SK-MEL-5 (cell line): ENCODE measurements at regions not wholly inside any gene's neighbourhood (a gene's known extent, or its start where the extent isn't known, plus 50 kb on each side); places are given as distances from the start of the nearest gene placed in this dataset.
A peak's percentile ranks its signal among the peaks of the same experiment; 100 is the strongest.
"Not testable (repeated sequence)": the region's sequence is repeated elsewhere in the genome, so short reads cannot be mapped to it uniquely, and the experiment has no call there.

ENCODE experiments used
- DNase-seq: peaks from one replicate; pipeline ENCODE4 v3.0.0-alpha.2; 2016; ENCODE audit warnings: low read depth, low spot score
- in situ Hi-C: cut with HindIII; loops from 2 replicates; pipeline ENCODE4 v1.10.0; 2016; ENCODE audit warnings: low sequenced_read_pairs, high pct_unique_total_duplicates, low pct_unique_long_range_greater_than_20kb

DNA sequence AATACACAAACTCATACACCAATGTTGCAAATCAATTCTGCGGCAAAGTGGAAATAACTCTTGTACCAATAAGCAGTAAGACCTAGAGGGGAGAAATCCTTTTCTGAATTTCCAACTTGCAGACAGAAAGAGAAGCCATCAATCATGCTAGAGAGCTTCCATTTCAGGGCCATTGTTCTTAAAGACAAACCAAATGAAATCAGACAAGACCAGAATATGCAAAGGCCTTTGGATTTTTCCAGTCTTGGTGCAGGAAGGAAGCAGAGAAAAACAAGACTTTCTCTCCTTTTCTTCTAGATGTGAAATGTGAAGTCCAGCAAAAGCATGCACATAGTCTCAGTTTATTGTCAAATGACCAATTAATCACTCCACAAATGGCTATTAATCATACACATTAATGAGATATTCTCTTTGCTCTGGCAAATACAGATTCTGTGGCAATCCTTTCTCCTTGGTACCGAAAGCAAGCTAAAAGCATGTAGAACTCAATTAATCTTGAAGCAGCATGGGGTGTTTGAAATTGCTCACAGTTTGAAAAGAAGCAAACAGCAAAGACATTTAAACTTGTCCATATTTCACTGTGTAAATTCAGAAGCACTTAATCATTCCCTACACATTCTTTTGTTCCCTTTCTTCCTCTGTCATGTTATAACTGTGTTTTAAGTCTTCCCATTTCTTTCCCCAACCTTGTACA lies 466.1 kb downstream of the GPAT3 start:
- in situ Hi-C loops = no loop called here
- no peak for DNase-seq

GRCh38 chr4:83996254-83996653 lies 460.3 kb downstream of the GPAT3 start:
- DNase-seq = no peak
- in situ Hi-C loops = no loop called here

GRCh38 chr4:83993774-83994173 lies 457.9 kb downstream of the GPAT3 start:
- DNase-seq = peak; percentile 44
- in situ Hi-C loops = no loop called here

DNA sequence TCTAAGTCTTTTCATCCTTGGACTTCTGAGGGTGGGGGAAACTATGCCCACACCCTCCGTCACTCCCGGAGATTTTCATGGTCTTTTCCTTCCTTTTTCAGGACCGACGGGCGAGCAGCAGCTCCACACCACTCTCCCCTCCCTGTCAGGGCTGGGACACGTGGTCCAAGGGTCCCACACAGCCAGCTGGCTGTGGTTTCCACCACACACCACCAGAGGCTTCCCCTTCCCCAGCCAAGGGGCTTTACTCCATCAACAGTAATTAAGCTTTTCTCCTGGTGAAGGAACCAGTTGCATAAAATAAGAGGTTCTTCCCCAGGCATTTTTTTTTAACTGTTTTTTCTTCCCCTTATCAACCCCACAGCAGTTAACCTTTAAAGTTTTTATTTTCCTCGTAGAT lies 453.9 kb downstream of the GPAT3 start:
- no peak for DNase-seq
- in situ Hi-C loops = no loop called here

- in situ Hi-C loops = no loop called here
These were observed 445.2 kb downstream of the GPAT3 start for GRCh38 chr4:83981156-83981555.

GRCh38 chr4:83979773-83980172 lies 443.9 kb downstream of the GPAT3 start:
- no peak for DNase-seq
- in situ Hi-C loops = no loop called here

More at GRCh38 chr4:83981156-83981555, 445.2 kb downstream of the GPAT3 start:
- no peak for DNase-seq

GRCh38 chr4:83974111-83974780 lies 438.3 kb downstream of the GPAT3 start:
- in situ Hi-C loops = no loop called here
- no peak for DNase-seq

DNA sequence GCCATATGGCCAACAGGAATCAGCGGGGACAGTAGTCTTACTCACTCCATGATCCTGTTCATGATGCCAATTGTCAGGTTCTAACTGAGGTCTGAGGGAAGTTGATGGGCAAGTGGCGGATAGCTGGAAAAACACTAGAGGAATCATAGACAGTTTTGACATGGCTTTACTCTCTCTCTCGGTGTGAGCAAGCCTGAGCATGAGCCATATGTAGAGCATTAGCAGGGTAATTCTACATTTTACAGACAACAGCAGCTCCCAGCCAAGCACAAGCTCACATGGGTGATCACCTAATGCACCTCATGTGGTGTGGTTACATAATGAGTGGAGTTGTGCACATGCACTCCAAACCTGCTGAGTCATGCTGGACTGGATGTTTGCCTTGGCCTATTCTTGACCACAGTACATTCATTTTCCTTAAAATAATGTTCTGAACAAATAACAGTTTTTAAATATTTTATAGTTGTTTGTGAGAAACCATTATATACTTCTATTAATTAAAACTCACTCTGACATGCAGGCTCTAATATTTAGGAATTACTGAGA lies 429.2 kb downstream of the GPAT3 start:
- in situ Hi-C loops = no loop called here

DNA sequence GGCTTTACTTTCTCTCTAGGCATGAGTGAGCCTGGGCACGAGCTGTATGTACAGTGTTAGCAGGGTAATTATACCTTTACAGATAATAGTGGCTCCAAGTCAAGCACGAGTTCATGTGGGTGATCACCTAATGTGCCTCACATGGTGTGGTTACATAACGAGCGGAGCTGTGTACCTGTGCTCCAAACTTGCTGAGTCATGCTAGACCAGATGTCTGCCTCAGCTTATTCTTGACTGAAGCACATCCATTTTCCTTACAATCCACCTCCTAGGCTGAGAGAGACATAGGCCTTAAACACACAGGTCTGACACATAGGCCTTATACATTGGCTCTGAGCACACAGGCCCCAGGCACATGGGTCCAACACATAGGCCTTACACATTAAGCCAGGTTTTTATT lies 426.6 kb downstream of the GPAT3 start:
- in situ Hi-C loops = no loop called here

More for the DNA sequence above, 429.2 kb downstream of the GPAT3 start:
- DNase-seq = no peak

DNA sequence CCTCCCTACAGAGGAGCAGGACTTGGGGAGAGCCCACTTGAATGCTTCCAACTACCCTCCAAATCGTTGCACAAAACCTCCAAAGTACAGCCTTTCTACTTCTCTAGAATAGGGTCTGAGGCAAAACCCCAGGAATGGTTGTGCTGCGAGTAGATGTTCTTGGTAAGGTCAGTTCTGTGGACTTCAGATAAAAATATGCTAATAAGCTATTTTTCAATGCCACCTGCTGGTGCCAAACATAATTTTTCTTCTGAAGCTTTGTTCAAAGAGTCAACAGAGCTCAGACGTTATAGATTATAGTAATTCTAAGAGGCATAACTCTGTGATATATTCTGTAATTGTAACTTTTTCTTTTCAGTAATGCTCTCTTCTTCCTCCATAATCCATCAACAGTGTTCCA lies 425.7 kb downstream of the GPAT3 start:
- in situ Hi-C loops = no loop called here
- DNase-seq = peak; percentile 43

More for the DNA sequence above, 426.6 kb downstream of the GPAT3 start:
- no peak for DNase-seq

GRCh38 chr4:83959160-83959559 lies 423.3 kb downstream of the GPAT3 start:
- DNase-seq = no peak
- in situ Hi-C loops = no loop called here

- in situ Hi-C loops = no loop called here
- peak; percentile 91 for DNase-seq
These were observed 411.9 kb downstream of the GPAT3 start for GRCh38 chr4:83947830-83948193.

- no peak for DNase-seq
- in situ Hi-C loops = no loop called here
These were observed 411.4 kb downstream of the GPAT3 start for GRCh38 chr4:83947125-83947829.

DNA sequence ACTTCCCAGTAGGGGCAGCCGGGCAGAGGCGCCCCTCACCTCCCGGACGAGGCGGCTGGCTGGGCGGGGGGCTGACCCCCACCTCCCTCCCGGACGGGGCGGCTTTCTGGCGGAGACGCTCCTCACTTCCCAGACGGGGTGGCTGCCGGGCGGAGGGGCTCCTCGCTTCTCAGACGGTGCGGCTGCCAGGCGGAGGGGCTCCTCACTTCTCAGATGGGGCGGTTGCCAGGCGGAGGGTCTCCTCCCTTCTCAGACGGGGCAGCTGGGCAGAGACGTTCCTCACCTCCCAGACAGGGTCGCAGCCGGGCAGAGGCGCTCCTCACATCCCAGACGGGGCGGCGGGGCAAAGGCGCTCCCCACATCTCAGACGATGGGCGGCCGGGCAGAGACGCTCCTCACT lies 407.8 kb downstream of the GPAT3 start:
- in situ Hi-C loops, DNase-seq: not testable (repeated sequence)

GRCh38 chr4:83932750-83933391 lies 397.0 kb downstream of the GPAT3 start:
- in situ Hi-C loops = no loop called here
- no peak for DNase-seq

DNA sequence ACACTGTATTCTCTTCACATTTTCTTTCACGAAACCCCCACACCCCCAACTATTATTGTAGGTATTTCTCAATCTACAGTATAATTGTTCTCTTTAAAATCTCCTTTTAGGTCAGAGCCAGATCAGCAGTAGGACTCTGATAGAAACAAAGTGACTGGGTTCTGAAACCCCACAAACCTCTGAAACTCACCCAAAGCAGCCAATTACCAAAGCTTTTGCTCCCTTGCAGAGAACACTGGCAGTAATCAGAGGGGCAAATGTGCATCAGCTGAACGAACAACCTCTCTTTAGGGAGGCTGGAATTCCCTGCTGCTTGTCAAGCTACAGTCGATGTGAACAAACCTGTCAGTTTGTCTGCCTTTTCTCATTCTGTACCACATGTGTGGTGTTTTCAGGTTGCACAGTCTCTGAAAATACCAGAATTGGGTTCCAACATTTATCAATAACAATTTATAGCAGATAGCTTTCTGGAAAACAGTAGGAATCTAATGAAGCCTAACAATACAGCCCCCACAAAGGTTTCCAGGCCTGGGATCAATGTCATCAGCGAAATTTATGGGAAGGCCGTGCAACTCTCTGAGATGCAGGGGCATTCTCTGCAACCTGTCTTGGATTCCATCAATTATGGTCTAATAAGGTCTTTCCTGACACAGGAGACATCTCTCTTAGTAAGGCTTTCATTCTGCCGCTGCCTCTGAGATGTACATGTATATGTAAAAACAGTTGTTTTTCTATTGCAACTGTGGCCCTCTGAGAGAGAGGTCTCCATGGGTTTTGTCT lies 395.9 kb downstream of the GPAT3 start:
- no peak for DNase-seq
- in situ Hi-C loops = no loop called here

GRCh38 chr4:83929550-83929949 lies 393.6 kb downstream of the GPAT3 start:
- DNase-seq = no peak
- in situ Hi-C loops = no loop called here
